ENCODE measurements at regions not wholly inside any gene's neighbourhood (a gene's known extent, or its start where the extent isn't known, plus 50 kb on each side); places are given as distances from the start of the nearest gene placed in this dataset.
"Not testable (repeated sequence)": the region's sequence is repeated elsewhere in the genome, so short reads cannot be mapped to it uniquely, and the experiment has no call there.

DNA sequence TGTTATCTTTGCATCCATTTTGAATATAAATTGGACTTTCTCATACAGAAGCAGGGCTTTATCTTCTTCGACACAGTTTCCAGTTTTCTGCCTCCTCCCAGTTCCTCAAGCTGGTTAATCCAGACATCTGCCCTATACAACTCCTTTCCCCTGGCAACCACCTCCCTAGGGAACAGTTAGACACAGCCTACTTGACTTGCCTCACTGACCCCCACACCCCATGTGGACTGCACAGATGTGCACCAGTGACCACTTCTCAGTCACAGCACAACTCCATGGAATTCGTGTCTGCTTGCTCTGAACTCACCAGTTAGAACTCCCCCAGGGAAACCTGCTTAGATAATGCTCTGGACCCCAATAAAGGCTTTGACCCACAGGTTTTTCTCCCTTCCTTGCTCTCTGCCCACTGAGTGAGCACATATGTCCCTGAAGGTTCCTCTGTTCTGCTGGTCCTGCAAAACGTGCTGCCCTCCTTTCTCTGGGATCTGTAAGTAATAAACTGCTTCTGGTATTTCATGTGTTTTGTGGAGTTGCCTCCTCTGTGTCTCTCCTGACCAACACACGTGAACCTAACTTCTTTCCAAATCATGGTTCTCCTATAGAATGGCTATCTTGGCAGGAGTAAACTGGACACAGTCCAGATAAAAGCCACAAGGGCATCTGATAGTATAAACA, 351.2 kb downstream of the CD83 start:
- DNase-seq, result no peak

- no peak for DNase-seq
Observed at GRCh38 chr6:14470101-14470500, 352.5 kb downstream of the CD83 start.

GRCh38 chr6:14470671-14471070, 353.1 kb downstream of the CD83 start:
- DNase-seq, result no peak

DNA sequence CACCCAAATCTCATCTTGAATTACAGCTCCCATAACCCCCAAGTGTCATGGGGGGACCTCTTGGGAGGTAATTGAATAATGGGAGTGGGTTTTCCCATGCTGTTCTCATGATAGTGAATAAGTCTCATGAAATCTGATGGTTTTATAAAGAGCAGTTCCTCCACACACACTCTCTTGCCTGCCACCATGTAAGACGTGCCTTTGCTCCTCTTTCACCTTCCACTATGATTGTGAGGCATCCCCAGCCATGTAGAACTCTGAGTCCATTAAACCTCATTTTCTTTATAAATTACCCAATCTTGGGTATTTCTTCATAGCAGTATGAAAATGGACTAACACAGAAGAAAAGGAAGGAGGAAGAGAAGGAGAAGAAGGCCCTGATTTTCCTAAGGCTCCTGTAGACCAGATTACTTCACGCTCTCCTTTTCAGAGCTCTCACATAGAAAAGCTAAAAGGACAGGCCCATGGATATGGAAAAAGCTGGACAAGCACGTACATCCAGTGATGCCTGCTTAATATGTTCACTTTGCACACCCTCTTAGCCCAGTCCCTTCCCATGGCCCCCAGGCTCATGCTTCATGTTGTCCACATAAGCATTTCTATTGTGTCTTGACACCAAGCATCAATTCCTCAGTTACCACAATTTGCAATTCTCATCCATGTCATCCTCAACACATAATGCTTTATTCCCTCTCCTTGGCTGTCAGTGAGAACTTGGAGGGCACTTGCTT, 354.8 kb downstream of the CD83 start:
- no peak for DNase-seq

- no peak for DNase-seq
Observed at GRCh38 chr6:14472986-14473337, 355.4 kb downstream of the CD83 start.

DNA sequence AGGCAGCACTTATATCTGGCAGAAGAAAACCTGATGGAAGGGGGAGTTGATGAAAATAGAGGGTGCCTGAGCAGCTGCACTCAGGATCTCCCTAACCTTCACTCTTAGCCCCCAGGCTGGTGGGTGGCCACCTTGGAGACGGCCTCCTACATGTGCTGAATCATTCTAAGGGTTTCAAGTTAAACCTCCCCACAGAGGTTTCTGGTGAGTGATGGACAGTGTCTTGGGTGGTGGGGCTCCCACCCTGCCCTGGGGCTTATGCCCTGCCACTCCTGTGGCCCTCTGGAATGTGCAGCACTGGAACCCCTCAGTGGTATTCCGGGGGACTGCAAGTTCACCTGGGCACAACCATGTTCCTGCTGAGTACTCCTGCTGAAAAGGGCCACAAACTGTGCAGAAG, 357.2 kb downstream of the CD83 start:
- DNase-seq, result no peak

GRCh38 chr6:14475306-14475705, 357.7 kb downstream of the CD83 start:
- DNase-seq, result no peak

DNA sequence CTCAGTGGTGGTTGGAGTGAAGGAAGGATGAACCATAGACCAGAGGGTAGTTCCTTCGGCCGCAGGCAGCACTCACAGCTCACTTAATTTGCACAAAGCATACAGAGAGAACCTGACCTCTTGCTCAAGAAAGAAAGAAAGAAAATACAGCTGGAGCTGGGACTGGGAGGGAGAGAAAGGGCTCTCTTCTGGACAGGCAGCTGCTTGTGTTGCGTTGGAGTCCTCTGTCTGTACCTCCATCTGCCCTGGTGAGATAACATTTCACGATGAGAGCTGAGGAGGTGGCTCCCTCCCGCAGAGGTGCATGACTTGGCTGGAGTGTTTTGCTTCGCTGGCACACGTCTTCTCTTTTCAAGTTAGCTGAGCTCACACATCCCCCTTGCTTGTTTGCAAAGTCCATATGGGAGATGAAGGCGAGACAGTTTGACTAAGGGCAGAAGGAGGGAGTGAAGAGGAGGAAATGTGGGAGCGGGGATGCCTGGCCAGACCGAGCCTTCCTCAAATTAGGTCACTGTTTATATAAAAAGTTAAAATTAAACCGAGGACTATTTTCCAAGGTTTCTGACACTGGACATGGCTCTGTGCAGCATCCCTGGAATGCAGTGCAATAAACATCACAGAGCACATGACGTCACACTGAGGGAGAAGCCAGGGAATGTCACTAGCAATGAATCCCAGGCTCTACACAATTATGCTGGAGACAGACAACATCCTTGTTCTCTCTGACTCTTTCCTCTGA, 359.4 kb downstream of the CD83 start:
- DNase-seq, result peak; percentile 44

DNA sequence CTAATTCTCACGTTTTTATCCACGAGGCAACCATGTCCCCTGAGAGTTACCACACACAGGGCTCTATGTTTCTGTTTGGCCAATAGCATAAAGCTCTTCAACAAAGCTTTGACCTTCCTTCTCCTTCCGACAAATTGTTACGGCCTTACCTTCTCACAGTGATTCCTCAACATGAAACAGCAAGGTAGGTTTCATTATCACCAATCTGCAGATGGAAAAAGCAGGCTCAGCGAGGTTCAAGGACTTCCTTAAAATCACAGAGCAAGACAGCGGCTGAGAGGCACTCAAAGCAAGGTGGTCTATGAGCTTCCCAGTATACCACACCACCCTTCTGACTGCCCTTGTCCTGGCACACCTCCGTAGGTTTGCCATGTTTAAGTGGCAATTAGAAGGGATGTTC, 360.0 kb downstream of the CD83 start:
- no peak for DNase-seq

DNA sequence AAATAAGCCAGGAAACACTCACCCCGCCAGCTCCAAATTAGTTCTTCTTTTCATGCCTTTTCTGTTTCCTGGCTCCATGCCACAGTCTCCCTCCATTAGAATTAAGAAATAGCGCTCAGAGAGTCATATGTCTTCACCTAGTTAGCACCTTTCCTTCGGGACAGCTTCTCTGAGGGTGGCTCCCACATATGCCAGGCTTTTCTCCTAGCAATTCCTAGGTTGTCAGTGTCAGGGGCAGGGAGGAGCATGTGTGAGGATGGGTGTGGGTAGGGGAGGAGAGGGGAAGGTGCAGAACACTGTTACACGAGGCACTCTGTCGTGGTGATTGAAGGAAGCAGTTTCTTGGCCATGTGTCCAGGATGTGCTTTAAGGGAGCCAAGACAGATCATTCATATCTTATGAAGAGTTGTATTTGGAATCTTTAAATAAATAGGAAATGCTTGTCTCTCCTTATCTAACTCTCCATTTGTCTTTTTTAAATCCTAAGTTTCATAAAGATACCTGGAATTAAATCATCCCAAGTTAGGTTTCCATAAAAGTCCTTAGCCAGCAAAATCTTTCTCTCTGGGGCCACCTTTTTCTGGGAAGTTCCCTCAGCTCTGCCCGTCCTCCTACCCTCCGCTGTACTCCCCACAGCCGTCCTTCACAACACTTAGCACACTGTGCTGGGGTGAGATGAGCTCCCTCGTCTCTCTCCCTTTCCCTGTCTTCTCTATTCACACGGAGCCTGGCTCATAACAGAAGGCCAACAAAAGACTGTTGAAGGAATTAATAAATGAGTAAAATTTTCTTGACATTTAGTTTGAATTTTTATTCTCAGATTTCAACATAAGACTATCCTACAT, 361.0 kb downstream of the CD83 start:
- DNase-seq, result no peak

DNA sequence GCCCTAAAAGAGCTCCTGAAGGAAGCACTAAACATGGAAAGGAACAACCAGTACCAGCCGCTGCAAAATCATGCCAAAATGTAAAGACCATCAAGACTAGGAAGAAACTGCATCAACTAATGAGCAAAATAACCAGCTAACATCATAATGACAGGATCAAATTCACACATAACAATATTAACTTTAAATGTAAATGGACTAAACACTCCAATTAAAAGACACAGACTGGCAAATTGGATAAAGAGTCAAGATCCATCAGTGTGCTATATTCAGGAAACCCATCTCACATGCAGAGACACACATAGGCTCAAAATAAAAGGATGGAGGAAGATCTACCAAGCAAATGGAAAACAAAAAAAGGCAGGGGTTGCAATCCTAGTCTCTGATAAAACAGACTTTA, 364.4 kb downstream of the CD83 start:
- not testable (repeated sequence) for DNase-seq

DNA sequence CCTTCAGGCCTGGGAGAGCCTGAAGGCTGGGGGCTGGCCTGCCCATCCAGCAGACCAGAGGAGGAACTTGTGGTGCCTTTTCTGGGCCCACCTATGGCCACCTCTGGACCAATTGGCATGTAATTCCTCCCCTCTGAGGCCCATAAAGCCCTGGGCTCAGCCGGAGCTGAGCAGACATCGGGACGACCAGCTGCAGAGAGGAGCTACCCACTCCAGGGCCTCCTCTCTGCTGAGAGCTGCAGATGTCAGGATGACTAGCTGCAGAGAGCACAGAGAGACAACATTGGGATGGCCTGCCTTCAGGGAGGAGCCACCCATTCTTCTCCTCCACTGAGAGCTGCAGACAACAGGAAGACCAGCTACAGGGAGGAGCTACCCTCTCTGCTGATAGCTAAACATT, 370.1 kb downstream of the CD83 start:
- DNase-seq, result no peak

- DNase-seq, result no peak
Observed at GRCh38 chr6:14488180-14488579, 370.6 kb downstream of the CD83 start.

- no peak for DNase-seq
Observed at GRCh38 chr6:14489445-14489844, 371.9 kb downstream of the CD83 start.

- no peak for DNase-seq
Observed at GRCh38 chr6:14498748-14499147, 381.2 kb downstream of the CD83 start.

DNA sequence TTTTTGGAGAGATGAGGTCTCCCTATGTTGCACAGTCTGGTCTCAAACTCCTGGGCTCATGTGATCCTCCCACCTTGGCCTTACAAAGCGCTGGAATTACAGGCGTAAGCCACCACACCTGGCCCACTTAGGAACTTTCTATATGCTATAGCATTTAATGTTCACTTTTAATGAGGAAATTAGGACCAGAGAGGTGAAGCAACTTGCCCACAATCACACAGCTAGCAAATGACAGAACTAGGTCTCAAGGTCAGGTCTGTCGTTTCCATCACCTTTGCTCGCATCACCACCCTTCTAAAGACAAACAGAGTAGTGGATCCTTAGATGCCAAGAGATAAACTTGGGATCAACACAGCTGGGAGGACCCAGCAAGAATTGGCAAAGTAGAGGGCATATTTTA, 381.7 kb downstream of the CD83 start:
- DNase-seq, result no peak

- no peak for DNase-seq
Observed at GRCh38 chr6:14499841-14500240, 382.3 kb downstream of the CD83 start.

- DNase-seq, result no peak
Observed at GRCh38 chr6:14500809-14501208, 383.2 kb downstream of the CD83 start.

GRCh38 chr6:14501240-14501639, 383.7 kb downstream of the CD83 start:
- DNase-seq, result no peak

GRCh38 chr6:14501914-14502313, 384.3 kb downstream of the CD83 start:
- no peak for DNase-seq

DNA sequence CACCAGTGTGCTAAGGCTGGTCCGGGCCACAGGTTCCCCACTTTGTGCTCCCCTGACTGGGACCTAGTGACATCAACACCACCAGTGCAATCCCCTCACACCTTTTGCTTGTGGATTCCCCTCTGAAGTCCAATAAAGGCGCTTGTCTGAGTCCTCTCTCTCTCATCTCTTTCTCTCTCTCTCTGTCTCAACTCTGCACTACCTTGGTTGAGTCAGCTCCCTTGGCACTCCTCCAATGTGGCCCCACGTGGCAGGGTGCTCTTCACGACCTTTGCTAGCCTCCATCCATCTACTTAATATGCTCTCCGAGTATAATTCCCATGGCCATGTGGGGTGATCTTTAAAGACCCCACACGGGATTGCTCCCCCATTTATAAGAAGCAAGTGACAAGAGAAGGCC, 385.0 kb downstream of the CD83 start:
- DNase-seq, result no peak

- DNase-seq, result no peak
Observed at GRCh38 chr6:14505401-14505800, 387.8 kb downstream of the CD83 start.

GRCh38 chr6:14506656-14507246, 389.2 kb downstream of the CD83 start:
- no peak for DNase-seq
